ENCODE measurements at regions not wholly inside any gene's neighbourhood (a gene's known extent, or its start where the extent isn't known, plus 50 kb on each side); places are given as distances from the start of the nearest gene placed in this dataset.

DNA sequence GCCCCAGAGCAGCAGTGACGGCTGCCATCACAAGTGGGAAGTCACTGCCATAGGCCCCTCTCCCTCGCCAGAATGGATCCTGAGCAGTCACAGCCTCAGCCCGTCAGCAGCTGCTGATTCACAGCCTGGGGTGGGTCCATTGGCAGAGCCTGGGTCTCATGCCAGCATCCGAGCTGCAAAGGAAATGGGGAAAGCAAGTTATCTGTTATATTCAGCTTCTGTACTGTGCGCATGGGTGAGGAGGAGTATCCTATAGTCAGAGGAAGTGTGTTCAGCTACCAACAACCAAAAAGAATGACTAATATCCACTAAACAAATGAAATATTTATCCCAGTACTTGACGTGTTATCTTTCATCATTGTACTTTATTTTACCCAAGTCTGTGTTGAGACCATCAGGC is 119.7 kb downstream of the RCN1 start:
- TF ChIP-seq, protein P1, sequence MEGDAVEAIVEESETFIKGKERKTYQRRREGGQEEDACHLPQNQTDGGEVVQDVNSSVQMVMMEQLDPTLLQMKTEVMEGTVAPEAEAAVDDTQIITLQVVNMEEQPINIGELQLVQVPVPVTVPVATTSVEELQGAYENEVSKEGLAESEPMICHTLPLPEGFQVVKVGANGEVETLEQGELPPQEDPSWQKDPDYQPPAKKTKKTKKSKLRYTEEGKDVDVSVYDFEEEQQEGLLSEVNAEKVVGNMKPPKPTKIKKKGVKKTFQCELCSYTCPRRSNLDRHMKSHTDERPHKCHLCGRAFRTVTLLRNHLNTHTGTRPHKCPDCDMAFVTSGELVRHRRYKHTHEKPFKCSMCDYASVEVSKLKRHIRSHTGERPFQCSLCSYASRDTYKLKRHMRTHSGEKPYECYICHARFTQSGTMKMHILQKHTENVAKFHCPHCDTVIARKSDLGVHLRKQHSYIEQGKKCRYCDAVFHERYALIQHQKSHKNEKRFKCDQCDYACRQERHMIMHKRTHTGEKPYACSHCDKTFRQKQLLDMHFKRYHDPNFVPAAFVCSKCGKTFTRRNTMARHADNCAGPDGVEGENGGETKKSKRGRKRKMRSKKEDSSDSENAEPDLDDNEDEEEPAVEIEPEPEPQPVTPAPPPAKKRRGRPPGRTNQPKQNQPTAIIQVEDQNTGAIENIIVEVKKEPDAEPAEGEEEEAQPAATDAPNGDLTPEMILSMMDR (IDR thresholded peaks at IDR 0.05; ENCODE audit: low read depth, low read length, missing control alignments): no peak
- Histone ChIP-seq H3K27me3 (replicated peaks) (no peaks in the 10 kb centered on the region), H3K4me3 (ENCODE audit: low read depth, low read length) (no peak overlapping the region), H3K27ac (no peak overlapping the region), H3K36me3 (replicated peaks) (no peaks in the 10 kb centered on the region)
- DNase-seq: no peak
- in situ Hi-C loops (cut with HindIII; ENCODE audit: low pct_ligation_motif_present, low sequenced_read_pairs): no loop called here

DNA sequence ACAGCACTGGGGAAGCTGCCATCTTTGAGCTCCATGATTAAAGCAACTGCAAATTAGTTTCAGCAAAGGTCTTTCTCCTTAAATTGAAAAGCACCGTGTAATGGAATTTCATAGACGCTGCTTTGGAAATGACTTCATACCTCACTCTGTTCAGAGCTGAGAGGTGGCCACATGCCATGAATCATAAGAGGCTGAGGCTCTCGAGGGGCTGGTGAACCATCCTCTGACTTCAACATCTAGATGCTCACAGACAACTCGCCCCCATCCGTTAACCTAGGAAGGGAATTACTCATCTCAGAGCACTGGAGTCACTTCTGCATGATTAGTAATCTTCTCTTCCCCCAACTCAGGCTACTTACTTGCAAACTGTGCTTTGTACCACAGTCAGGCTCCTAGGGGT is 122.3 kb downstream of the RCN1 start:
- H3K4me3 ChIP-seq (ENCODE audit: low read depth, low read length): no peak overlapping the region
- H3K36me3 ChIP-seq (replicated peaks): no peaks in the 10 kb centered on the region
- peak; percentile 59 for DNase-seq
- in situ Hi-C loops (cut with HindIII; ENCODE audit: low pct_ligation_motif_present, low sequenced_read_pairs): no loop called here
- TF ChIP-seq, protein P1 (IDR thresholded peaks at IDR 0.05; ENCODE audit: low read depth, low read length, missing control alignments): no peak
- no peak overlapping the region for H3K27ac ChIP-seq
- H3K27me3 ChIP-seq (replicated peaks): no peaks in the 10 kb centered on the region

DNA sequence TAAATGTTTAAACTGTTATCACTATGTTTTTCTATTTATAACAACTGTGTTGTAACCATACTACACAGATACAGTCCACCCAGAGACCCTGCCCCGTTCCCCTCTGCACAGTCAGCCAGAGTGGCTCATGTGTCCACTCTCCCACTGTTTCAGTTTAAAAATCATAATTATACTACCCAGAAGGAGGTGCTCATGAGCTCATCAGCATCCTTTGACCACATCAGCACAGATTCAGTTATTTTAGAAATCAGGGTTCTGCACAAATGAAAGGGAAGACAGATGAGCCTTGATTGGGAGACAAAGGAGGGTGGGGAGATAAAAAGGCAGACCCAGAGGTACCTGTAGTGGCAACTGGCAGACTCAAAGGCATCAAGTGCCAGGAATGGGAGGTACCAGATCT is 124.3 kb downstream of the RCN1 start:
- TF ChIP-seq, protein P1 (IDR thresholded peaks at IDR 0.05; ENCODE audit: low read depth, low read length, missing control alignments): no peak
- no peaks in the 10 kb centered on the region for H3K36me3 ChIP-seq (replicated peaks)
- DNase-seq: no peak
- no peak overlapping the region for H3K4me3 ChIP-seq (ENCODE audit: low read depth, low read length)
- in situ Hi-C loops (cut with HindIII; ENCODE audit: low pct_ligation_motif_present, low sequenced_read_pairs): no loop called here
- no peak overlapping the region for H3K27ac ChIP-seq
- no peaks in the 10 kb centered on the region for H3K27me3 ChIP-seq (replicated peaks)

DNA sequence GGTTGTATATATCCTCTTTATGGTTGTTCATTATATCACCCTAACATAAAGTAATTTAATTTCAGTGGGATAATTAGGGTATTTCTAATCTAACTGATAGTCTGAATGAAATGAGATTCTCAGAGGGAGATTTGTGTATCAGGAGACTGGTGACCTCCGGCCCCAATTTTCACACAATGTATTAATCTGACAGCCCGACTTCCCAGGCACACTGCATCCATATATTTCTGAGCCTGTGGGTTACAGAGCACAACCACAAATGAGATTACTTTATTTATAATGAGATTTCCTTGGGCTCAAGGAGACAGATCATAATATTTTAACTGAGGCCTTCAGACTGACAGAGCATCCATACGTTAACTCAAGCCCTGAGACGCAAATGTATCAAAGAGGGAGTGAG is 125.9 kb downstream of the RCN1 start:
- TF ChIP-seq, protein P1 (IDR thresholded peaks at IDR 0.05; ENCODE audit: low read depth, low read length, missing control alignments): no peak
- no peaks in the 10 kb centered on the region for H3K36me3 ChIP-seq (replicated peaks)
- H3K4me3 ChIP-seq (ENCODE audit: low read depth, low read length): no peak overlapping the region
- in situ Hi-C loops (cut with HindIII; ENCODE audit: low pct_ligation_motif_present, low sequenced_read_pairs): no loop called here
- H3K27me3 ChIP-seq (replicated peaks): no peaks in the 10 kb centered on the region
- no peak for DNase-seq
- H3K27ac ChIP-seq: no peak overlapping the region

DNA sequence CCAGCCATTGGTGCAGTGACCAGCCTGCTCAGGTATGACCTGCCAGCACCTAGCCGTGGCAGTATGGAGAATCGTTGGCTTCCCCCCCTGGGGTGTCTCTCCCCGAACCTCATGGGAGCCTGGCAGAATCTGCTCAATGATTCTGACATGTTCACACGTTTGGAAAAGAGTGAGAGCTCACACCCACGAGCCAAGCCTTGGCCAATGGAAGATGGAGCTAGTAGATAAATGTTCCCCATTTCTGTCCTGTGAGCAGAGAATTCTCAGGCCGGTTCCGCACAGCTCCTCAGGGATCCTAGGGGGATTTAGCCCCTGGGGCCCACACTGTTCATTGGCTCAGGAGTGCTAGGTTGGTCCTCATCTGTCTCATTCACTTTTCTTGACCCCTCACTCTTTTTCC is 128.4 kb downstream of the RCN1 start:
- DNase-seq: no peak
- no peaks in the 10 kb centered on the region for H3K27me3 ChIP-seq (replicated peaks)
- H3K4me3 ChIP-seq (ENCODE audit: low read depth, low read length): no peak overlapping the region
- in situ Hi-C loops (cut with HindIII; ENCODE audit: low pct_ligation_motif_present, low sequenced_read_pairs): no loop called here
- no peak overlapping the region for H3K27ac ChIP-seq
- TF ChIP-seq, protein P1 (IDR thresholded peaks at IDR 0.05; ENCODE audit: low read depth, low read length, missing control alignments): no peak
- no peaks in the 10 kb centered on the region for H3K36me3 ChIP-seq (replicated peaks)

DNA sequence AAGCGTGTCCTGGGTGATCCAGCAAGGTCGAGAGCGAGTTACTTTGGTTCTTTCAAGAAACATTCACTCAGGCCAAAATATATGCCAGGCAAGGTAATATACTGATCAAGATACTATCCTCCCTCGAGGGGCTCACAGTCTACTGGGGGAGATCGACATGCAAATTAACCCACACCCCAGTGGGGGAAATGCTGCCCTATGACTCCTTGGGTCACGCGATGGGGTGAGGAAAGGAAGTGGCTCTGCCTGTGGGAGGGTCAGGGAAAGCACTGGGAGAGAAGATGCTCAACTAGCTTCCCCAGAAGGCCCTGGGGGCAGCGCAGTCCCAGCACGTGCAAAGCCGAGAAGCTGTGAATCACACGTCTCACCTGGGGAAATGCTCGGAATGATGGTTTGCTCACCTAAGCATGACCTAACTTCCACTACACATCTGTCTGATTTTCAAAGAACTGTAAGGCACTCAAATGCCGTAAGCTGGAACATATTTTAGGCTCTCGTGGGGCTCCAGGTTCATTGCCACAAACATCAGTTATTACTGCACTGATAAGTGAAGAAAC is 130.7 kb downstream of the RCN1 start:
- H3K36me3 ChIP-seq (replicated peaks): no peaks in the 10 kb centered on the region
- TF ChIP-seq, protein P1 (IDR thresholded peaks at IDR 0.05; ENCODE audit: low read depth, low read length, missing control alignments): no peak
- in situ Hi-C loops (cut with HindIII; ENCODE audit: low pct_ligation_motif_present, low sequenced_read_pairs): no loop called here
- no peak for DNase-seq
- H3K4me3 ChIP-seq (ENCODE audit: low read depth, low read length): no peak overlapping the region
- H3K27ac ChIP-seq: no peak overlapping the region
- no peaks in the 10 kb centered on the region for H3K27me3 ChIP-seq (replicated peaks)
